Parathyroid adenoma (tissue), 2 donors: ENCODE measurements at regions not wholly inside any gene's neighbourhood (a gene's known extent, or its start where the extent isn't known, plus 50 kb on each side); places are given as distances from the start of the nearest gene placed in this dataset.
"Not testable (repeated sequence)": the region's sequence is repeated elsewhere in the genome, so short reads cannot be mapped to it uniquely, and the experiment has no call there.

ENCODE experiments used
- H2AFZ ChIP-seq: fragments of 300-600 bp; sonication (generic); one replicate; pipeline ENCODE4 v1.7.0; 2017; ENCODE audit warnings: antibody characterized with exemption, mild to moderate bottlenecking
- H3K27ac ChIP-seq: fragments of 300-600 bp; sonication (generic); one replicate; pipeline ENCODE4 v1.7.0; 2017
- H3K27me3 ChIP-seq: fragments of 300-600 bp; sonication (generic); one replicate; pipeline ENCODE4 v1.7.0; 2017; ENCODE audit warnings: low read length; ENCODE audit not compliant: control insufficient read depth, insufficient read depth
- H3K36me3 ChIP-seq: fragments of 300-600 bp; sonication (generic); one replicate; pipeline ENCODE4 v1.7.0; 2017; ENCODE audit warnings: low read length; ENCODE audit not compliant: control insufficient read depth, insufficient read depth
- H3K4me1 ChIP-seq: fragments of 300-600 bp; sonication (generic); one replicate; pipeline ENCODE4 v1.7.0; 2017; ENCODE audit warnings: control low read depth
- H3K4me2 ChIP-seq: fragments of 300-600 bp; sonication (generic); one replicate; pipeline ENCODE4 v1.7.0; 2017; ENCODE audit warnings: low read length
- H3K4me3 ChIP-seq: fragments of 300-600 bp; sonication (generic); one replicate; pipeline ENCODE4 v1.7.0; 2017; ENCODE audit warnings: low read depth, low read length
- H3K79me2 ChIP-seq: fragments of 300-600 bp; sonication (generic); one replicate; pipeline ENCODE4 v1.7.0; 2017; ENCODE audit warnings: control low read depth
- H3K9ac ChIP-seq: fragments of 300-600 bp; sonication (generic); one replicate; pipeline ENCODE4 v1.7.0; 2017; ENCODE audit warnings: mild to moderate bottlenecking
- H3K9me3 ChIP-seq: fragments of 300-600 bp; sonication (generic); one replicate; pipeline ENCODE4 v1.7.0; 2017; ENCODE audit warnings: low read length; ENCODE audit not compliant: control insufficient read depth
- TF ChIP-seq, protein P1 (sequence below): fragments of 300-600 bp; sonication (generic); IDR thresholded peaks from one replicate; pipeline ENCODE4 v1.7.0; 2017; ENCODE audit warnings: antibody characterized with exemption, mild to moderate bottlenecking
- donor health status: primary hyperparathyroidism.

DNA sequence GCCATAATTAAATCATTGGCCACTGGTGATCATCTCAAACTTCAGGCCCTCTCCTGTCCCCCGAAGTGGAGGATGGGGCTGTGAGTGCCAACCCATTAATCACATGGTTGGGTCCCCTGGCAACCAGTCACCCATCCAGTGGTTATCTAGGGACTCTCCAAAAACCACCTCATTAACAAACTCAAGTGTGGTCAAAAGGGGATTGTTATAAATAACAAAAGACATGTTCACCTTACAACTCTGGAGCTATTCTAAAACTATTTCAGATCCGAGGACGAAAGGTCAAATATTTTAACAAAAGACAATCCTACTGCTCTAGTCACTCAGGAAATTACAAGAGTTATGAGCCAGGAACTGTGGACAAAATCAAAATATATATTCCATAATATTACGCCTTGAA lies 60.0 kb upstream of the PRNP start:
- TF ChIP-seq, protein P1, sequence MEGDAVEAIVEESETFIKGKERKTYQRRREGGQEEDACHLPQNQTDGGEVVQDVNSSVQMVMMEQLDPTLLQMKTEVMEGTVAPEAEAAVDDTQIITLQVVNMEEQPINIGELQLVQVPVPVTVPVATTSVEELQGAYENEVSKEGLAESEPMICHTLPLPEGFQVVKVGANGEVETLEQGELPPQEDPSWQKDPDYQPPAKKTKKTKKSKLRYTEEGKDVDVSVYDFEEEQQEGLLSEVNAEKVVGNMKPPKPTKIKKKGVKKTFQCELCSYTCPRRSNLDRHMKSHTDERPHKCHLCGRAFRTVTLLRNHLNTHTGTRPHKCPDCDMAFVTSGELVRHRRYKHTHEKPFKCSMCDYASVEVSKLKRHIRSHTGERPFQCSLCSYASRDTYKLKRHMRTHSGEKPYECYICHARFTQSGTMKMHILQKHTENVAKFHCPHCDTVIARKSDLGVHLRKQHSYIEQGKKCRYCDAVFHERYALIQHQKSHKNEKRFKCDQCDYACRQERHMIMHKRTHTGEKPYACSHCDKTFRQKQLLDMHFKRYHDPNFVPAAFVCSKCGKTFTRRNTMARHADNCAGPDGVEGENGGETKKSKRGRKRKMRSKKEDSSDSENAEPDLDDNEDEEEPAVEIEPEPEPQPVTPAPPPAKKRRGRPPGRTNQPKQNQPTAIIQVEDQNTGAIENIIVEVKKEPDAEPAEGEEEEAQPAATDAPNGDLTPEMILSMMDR = no peak
- H3K27ac ChIP-seq = no peak overlapping the region
- H3K4me3 ChIP-seq = no peak overlapping the region

DNA sequence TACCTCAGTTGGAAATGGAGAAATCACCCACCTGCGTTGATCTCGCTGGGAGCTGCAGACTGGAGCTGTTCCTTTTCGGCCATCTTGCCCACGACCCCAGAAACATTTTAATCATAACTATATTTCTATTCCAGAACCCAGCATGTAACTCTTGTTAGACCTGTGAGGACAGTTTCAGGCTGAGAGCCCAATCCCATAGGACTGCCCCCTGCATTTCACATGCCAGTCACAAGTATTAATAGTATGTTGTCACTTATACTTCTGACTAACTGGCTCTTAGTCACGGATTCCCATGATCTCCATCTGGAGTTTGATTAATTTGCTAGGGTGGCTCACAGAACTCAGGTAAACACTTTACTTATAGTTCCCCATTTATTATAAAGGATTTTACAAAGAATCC lies 60.6 kb upstream of the PRNP start:
- Histone ChIP-seq H3K36me3 (no peaks in the 10 kb centered on the region), H2AFZ (no peak overlapping the region), H3K9me3 (no peaks in the 10 kb centered on the region), H3K4me1 (no peaks in the 10 kb centered on the region), H3K9ac (no peak overlapping the region), H3K4me3 (no peak overlapping the region), H3K27ac (no peak overlapping the region), H3K27me3 (no peaks in the 10 kb centered on the region), H3K79me2 (no peaks in the 10 kb centered on the region), H3K4me2 (no peak overlapping the region)
- TF ChIP-seq, protein P1 = no peak

More for the DNA sequence above, 60.0 kb upstream of the PRNP start:
- no peaks in the 10 kb centered on the region for H3K27me3 ChIP-seq
- no peaks in the 10 kb centered on the region for H3K79me2 ChIP-seq
- H3K9me3 ChIP-seq = no peaks in the 10 kb centered on the region
- H3K4me2 ChIP-seq = no peak overlapping the region
- H3K36me3 ChIP-seq = no peaks in the 10 kb centered on the region
- H3K4me1 ChIP-seq = no peaks in the 10 kb centered on the region
- no peak overlapping the region for H2AFZ ChIP-seq
- H3K9ac ChIP-seq = no peak overlapping the region

DNA sequence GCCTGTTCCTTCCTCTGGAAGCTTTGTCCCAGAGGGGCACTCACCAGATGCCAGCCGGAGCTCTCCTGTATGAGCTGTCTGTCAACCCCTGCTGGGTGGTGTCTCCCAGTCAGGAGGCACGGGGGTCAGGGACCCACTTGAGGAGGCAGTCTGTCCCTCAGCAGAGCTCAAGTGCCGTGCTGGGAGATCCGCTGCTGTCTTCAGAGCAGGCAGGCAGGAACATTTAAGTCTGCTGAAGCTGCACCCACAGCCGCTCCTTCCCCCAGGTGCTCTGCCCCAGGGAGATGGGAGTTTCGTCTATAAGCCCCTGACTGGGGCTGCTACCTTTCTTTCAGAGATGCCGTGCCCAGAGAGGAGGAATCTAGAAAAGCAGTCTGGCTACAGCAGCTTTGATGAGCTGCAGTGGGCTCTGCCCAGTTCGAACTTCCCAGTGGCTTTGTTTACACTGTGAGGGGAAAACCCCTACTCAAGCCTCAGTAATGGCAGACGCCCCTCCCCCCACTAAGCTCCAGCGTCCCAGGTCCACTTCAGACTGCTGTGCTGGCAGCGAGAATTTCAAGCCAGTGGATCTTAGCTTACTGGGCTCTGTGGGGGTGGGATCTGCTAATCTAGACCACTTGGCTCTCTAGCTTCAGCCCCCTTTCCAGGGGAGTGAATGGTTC lies 61.5 kb upstream of the PRNP start:
- H3K36me3 ChIP-seq, H3K9me3 ChIP-seq, H3K4me3 ChIP-seq, H3K27ac ChIP-seq, H3K9ac ChIP-seq, H3K79me2 ChIP-seq, H3K4me2 ChIP-seq, H3K27me3 ChIP-seq, H2AFZ ChIP-seq, H3K4me1 ChIP-seq: not testable (repeated sequence)

DNA sequence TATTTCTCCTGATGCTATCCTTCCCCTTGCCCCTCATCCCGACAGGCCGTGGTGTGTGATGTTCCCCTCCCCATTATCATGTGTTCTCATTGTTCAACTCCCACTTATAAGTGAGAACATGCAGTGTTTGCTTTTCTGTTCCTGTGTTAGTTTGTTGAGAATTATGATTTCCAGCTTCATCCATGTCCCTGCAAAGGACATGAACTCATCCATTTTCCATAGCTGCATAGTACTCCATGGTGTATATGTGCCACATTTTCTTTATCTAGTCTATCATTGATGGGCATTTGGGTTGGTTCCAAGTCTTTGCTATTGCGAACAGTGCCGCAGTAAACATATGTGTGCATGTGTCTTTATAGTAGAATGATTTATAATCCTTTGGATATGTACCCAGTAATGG lies 67.1 kb upstream of the PRNP start:
- not testable (repeated sequence) for H3K9ac ChIP-seq, H3K4me1 ChIP-seq, H3K27me3 ChIP-seq, H3K79me2 ChIP-seq, H2AFZ ChIP-seq, H3K4me2 ChIP-seq, H3K27ac ChIP-seq, H3K9me3 ChIP-seq, H3K4me3 ChIP-seq, H3K36me3 ChIP-seq

DNA sequence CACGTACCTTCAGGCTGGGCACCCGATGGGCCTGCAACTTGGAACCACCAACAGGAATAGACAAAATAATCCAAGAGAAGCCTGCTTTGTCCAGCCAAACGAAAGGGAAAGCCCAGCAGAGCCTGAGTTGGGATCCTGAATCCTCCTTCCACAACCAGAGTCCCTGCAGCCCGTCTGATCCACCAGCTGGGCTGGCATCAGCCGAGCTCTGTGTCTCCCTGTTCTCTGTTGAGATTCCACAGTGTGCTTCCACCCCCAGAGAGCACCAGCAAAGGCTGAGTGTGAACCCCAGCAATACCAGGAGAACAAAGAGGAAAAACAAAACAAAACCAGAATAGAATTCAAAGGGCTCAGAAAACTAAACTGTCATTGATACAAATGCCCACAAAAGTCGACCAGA lies 68.8 kb upstream of the PRNP start:
- Histone ChIP-seq H3K79me2 (no peaks in the 10 kb centered on the region), H3K27me3 (no peaks in the 10 kb centered on the region), H3K27ac (no peak overlapping the region), H3K9me3 (no peaks in the 10 kb centered on the region), H3K4me3 (no peak overlapping the region), H3K4me1 (peaks cover 7% of the 10 kb centered on the region), H3K36me3 (no peaks in the 10 kb centered on the region), H2AFZ (no peak overlapping the region), H3K9ac (no peak overlapping the region), H3K4me2 (no peak overlapping the region)
- TF ChIP-seq, protein P1 = no peak

DNA sequence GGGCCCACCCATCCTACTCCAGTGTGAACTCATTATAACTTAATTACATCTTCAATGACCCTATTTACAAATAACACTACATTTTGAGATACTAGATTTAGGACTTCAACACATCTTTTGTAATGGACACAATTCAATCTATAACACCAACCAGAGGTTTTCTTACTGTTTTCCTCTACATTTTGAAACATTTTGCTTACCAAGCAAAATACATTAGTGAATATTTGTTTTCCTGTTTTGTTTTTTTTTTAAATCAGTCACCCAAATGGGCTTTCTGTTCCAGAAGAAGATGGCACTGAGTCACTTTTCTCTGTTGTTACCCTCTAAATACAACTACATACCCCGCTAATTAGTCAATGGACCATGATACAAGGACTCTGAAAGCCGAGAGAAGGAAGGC lies 69.2 kb upstream of the PRNP start:
- no peak overlapping the region for H3K27ac ChIP-seq
- H3K4me3 ChIP-seq = no peak overlapping the region
- no peaks in the 10 kb centered on the region for H3K27me3 ChIP-seq
- no peaks in the 10 kb centered on the region for H3K9me3 ChIP-seq
- no peak overlapping the region for H3K9ac ChIP-seq
- no peaks in the 10 kb centered on the region for H3K79me2 ChIP-seq
- peaks cover 7% of the 10 kb centered on the region for H3K4me1 ChIP-seq
- H3K4me2 ChIP-seq = no peak overlapping the region
- H3K36me3 ChIP-seq = no peaks in the 10 kb centered on the region
- TF ChIP-seq, protein P1 = no peak
- no peak overlapping the region for H2AFZ ChIP-seq
